Cardiac fibroblast (primary cell): ENCODE measurements at regions not wholly inside any gene's neighbourhood (a gene's known extent, or its start where the extent isn't known, plus 50 kb on each side); places are given as distances from the start of the nearest gene placed in this dataset.
"Not testable (repeated sequence)": the region's sequence is repeated elsewhere in the genome, so short reads cannot be mapped to it uniquely, and the experiment has no call there.

Source experiments
- DNase-seq, 2 donors: peaks; one replicate each; pipeline versions ENCODE4 v3.0.0 to v3.0.0-alpha.2; 2010; ENCODE audit warnings: low read depth in 2 of 2
- H3K4me3 ChIP-seq, 2 donors: replicated peaks in 1 of 2; 1 replicate in 1 of 2; 2 replicates in 1 of 2; pipeline ENCODE4 v1.5.1; 2011; ENCODE audit warnings: low read depth in 2 of 2, low read length in 2 of 2, mild to moderate bottlenecking in 2 of 2, moderate library complexity in 1 of 2
- CTCF ChIP-seq: IDR thresholded peaks from one replicate; pipeline ENCODE4 v1.5.1; 2011; ENCODE audit warnings: low read depth, mild to moderate bottlenecking, low read length, inconsistent platforms

GRCh38 chr7:69443136-69443535 lies 155.1 kb upstream of the AUTS2 start:
- no peak for DNase-seq
- H3K4me3 ChIP-seq: no peak overlapping the region
- no peak for TF ChIP-seq CTCF

- no peak overlapping the region for H3K4me3 ChIP-seq
- no peak for TF ChIP-seq CTCF
- DNase-seq: no peak
Measured at GRCh38 chr7:69445541-69445940, 152.7 kb upstream of the AUTS2 start.

GRCh38 chr7:69446213-69446612 lies 152.1 kb upstream of the AUTS2 start:
- DNase-seq, H3K4me3 ChIP-seq: not testable (repeated sequence)

GRCh38 chr7:69448071-69448470 lies 150.2 kb upstream of the AUTS2 start:
- DNase-seq: no peak
- H3K4me3 ChIP-seq: no peak overlapping the region
- TF ChIP-seq CTCF: no peak

- H3K4me3 ChIP-seq: no peak overlapping the region
- no peak for TF ChIP-seq CTCF
- DNase-seq: no peak
Measured at GRCh38 chr7:69450456-69450855, 147.8 kb upstream of the AUTS2 start.

GRCh38 chr7:69451715-69452114 lies 146.6 kb upstream of the AUTS2 start:
- no peak for TF ChIP-seq CTCF
- H3K4me3 ChIP-seq: no peak overlapping the region
- no peak for DNase-seq

GRCh38 chr7:69452797-69453196 lies 145.5 kb upstream of the AUTS2 start:
- H3K4me3 ChIP-seq: no peak overlapping the region
- no peak for DNase-seq
- TF ChIP-seq CTCF: no peak
